ENCODE measurements at regions not wholly inside any gene's neighbourhood (a gene's known extent, or its start where the extent isn't known, plus 50 kb on each side); places are given as distances from the start of the nearest gene placed in this dataset.

DNA sequence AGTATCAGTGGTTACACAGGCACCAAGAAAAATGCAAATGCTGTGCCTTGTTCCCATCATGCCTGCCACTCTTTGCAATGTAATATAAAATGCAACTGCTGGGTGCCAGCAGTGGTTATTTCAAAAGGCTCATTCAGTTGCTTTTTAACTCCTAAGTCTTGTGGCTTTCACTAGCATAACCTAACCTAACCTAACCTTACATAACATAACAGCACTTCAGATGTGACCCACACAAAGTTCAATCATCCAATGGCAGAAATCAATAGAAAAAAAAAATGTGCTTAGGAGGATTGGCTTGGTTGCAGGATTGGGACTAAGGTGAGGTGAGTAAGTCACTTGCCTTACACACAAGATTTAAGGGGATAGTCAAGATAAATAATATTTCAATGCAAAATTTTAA, 60.2 kb upstream of the VMA21 start:
- H3K4me1 ChIP-seq (ENCODE audit: insufficient read depth, low read length), result no peaks in the 10 kb centered on the region
- H3K36me3 Mint-ChIP-seq (ENCODE audit: low read depth), result no peaks in the 10 kb centered on the region
- no peak overlapping the region for H3K4me3 Mint-ChIP-seq
- no peak overlapping the region for H3K27ac Mint-ChIP-seq
- no peak for DNase-seq
- H3K4me1 Mint-ChIP-seq (ENCODE audit: low read depth), result no peaks in the 10 kb centered on the region
- H3K27ac ChIP-seq (ENCODE audit: low read depth in 1 of 2, low read length in 2 of 2), result no peak overlapping the region
- no peak overlapping the region for H3K4me3 ChIP-seq (ENCODE audit: low read length)
- POLR2A ChIA-PET, result no interaction called here
- H3K36me3 ChIP-seq (ENCODE audit: insufficient read depth, low read length), result no peaks in the 10 kb centered on the region
- H3K27me3 Mint-ChIP-seq, result no peaks in the 10 kb centered on the region
- intact Hi-C loops (cut with DNase I, micrococcal nuclease), result no loop called here
- no peak for ATAC-seq (ENCODE audit: poor library complexity)
- no peaks in the 10 kb centered on the region for H3K27me3 ChIP-seq (ENCODE audit: control insufficient read depth in 1 of 2, insufficient read depth in 2 of 2, low read length in 2 of 2)
- H3K9me3 ChIP-seq (ENCODE audit: control insufficient read depth in 1 of 2, insufficient read depth in 1 of 2, low read length in 2 of 2), result no peaks in the 10 kb centered on the region
- TF ChIP-seq, protein P1, sequence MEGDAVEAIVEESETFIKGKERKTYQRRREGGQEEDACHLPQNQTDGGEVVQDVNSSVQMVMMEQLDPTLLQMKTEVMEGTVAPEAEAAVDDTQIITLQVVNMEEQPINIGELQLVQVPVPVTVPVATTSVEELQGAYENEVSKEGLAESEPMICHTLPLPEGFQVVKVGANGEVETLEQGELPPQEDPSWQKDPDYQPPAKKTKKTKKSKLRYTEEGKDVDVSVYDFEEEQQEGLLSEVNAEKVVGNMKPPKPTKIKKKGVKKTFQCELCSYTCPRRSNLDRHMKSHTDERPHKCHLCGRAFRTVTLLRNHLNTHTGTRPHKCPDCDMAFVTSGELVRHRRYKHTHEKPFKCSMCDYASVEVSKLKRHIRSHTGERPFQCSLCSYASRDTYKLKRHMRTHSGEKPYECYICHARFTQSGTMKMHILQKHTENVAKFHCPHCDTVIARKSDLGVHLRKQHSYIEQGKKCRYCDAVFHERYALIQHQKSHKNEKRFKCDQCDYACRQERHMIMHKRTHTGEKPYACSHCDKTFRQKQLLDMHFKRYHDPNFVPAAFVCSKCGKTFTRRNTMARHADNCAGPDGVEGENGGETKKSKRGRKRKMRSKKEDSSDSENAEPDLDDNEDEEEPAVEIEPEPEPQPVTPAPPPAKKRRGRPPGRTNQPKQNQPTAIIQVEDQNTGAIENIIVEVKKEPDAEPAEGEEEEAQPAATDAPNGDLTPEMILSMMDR (IDR thresholded peaks at IDR 0.05), result no peak
- H3K9me3 Mint-ChIP-seq, result no peaks in the 10 kb centered on the region
- CTCF ChIA-PET, result no interaction called here

DNA sequence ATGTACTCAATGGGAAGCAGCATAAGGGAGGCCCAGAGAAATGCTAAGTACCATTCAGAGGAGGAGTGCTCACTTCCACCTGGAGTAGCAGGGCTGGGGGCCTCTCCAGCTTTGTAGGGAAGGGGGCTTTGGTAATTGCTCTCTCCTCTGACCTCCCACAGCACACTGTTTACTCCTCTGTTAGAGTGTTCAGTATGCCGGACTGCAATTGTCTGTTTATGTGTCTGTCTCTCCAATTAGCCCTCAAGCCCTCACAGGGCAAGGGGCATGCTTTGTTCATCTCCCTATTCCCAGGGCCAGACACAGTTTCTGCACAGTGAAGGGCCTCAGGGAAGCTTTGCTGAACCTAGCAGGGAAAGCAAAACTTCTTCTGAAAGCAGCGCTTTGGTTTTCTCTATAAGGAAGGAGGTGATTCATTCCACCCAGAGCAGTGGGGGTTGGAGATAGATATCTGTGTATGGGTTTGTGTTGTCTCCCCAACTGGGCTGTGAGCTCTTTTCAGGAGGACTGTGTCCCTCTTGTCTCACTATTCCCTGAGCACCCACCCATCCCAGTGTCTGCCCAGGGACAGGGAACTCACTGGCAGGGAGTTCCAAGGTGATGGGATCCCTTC, 50.0 kb upstream of the VMA21 start:
- Mint-ChIP-seq H3K36me3 (ENCODE audit: low read depth) (no peaks in the 10 kb centered on the region), H3K27ac (no peak overlapping the region), H3K4me3 (no peak overlapping the region), H3K27me3 (peaks cover 20% of the 10 kb centered on the region), H3K9me3 (no peaks in the 10 kb centered on the region), H3K4me1 (ENCODE audit: low read depth) (no peaks in the 10 kb centered on the region)
- intact Hi-C loops (cut with DNase I, micrococcal nuclease), result no loop called here
- DNase-seq, result no peak
- no peaks in the 10 kb centered on the region for H3K36me3 ChIP-seq (ENCODE audit: insufficient read depth, low read length)
- ATAC-seq (ENCODE audit: poor library complexity), result no peak
- TF ChIP-seq, protein P1 (IDR thresholded peaks at IDR 0.05), result no peak
- no peak overlapping the region for H3K4me3 ChIP-seq (ENCODE audit: low read length)
- CTCF ChIA-PET, result no interaction called here
- no peak overlapping the region for H3K27ac ChIP-seq (ENCODE audit: low read depth in 1 of 2, low read length in 2 of 2)
- POLR2A ChIA-PET, result no interaction called here
- H3K27me3 ChIP-seq (ENCODE audit: control insufficient read depth in 1 of 2, insufficient read depth in 2 of 2, low read length in 2 of 2), result peaks cover 3 to 4% of the 10 kb centered on the region in 2 experiments
- no peaks in the 10 kb centered on the region for H3K4me1 ChIP-seq (ENCODE audit: insufficient read depth, low read length)
- no peaks in the 10 kb centered on the region for H3K9me3 ChIP-seq (ENCODE audit: control insufficient read depth in 1 of 2, insufficient read depth in 1 of 2, low read length in 2 of 2)
